VCaP (cell line): ENCODE measurements at regions not wholly inside any gene's neighbourhood (a gene's known extent, or its start where the extent isn't known, plus 50 kb on each side); places are given as distances from the start of the nearest gene placed in this dataset.

Experiments
- H3K27ac ChIP-seq: fragments of 450-650 bp; 2 replicates; pipeline ENCODE4 v1.5.1; 2017
- CTCF ChIP-seq: fragments of 450-650 bp; conservative IDR thresholded peaks from 2 replicates; pipeline ENCODE4 v1.5.1; 2017; ENCODE audit warnings: mild to moderate bottlenecking, moderate library complexity

GRCh38 chr15:95655089-95655607, 675.4 kb upstream of the NR2F2 start:
- no peak for TF ChIP-seq CTCF
- H3K27ac ChIP-seq: no peak overlapping the region

DNA sequence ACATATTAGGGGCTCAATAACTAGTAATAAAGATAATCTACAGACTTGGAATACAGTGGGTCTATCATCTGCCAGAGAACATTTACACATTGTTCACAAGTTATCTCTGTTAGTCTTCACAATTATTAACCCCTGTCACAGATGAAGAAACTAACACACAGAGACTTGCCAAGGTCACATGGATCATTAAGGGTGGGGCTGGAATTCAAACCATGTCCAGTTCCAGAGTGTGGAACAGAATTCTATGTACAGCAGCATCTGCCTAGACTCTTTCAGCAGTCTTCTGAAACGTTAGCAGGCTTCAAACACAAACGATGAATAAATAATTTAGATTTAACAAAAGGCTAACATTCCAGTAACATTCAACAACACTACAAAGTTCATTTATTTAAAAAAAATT, 673.9 kb upstream of the NR2F2 start:
- no peak for TF ChIP-seq CTCF
- H3K27ac ChIP-seq: no peak overlapping the region

DNA sequence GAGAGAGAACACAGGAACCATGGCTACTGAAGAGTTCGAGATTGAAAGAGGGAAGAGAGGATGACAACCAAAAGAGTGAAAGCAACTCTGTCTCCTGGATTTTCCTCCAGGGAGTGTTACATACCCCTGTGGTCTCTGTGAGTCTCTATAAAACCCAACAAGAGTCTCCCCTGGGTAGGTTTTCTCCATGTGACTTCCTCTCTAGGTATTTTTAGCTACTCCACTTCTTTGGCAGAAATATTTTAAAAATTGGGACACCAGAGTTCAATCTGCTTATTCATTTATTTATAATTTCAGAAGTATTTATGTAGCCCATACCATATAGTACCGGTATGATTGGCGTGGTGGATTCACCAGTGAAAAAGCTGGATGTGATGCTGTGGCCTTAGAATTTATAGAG, 671.7 kb upstream of the NR2F2 start:
- TF ChIP-seq CTCF: no peak

DNA sequence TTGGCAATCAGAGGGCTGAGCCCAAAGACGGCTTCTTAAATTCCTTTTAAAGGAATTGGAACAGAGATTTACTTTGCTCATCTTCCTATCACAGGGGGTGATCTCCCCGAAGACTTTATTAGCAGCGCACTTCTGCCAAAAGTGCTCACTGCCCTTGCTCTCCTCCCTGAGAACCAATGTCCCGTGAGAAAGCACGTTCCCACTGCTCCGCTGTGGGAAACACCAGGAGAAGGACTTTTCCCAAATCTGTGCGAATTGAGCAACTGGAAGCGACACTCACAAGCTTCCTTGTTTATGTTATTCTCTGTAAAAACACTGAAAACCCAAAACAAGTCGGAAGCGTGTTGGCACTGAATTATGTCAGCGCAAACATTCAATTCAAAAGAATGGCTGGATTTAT, 670.8 kb upstream of the NR2F2 start:
- no peak overlapping the region for H3K27ac ChIP-seq
- TF ChIP-seq CTCF: no peak

More for the DNA sequence above, 671.7 kb upstream of the NR2F2 start:
- no peak overlapping the region for H3K27ac ChIP-seq

DNA sequence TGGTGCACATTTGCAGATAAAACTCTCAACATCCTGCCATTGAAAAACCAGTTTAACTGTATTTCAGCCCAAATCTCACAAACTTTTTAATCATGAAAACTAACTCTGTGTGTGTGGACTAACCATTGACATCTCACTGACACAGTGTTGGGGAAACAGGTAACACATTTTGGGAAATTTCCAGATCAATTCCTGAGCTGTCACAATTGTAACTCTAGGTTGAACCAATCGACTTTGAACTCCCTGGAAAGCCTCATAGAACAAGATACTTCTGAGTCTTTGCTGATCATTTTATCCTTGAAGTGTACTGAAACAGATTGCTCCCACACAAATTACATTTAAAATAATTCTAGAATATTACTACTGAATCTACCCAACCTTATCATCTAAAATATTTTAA, 667.9 kb upstream of the NR2F2 start:
- no peak for TF ChIP-seq CTCF
- no peak overlapping the region for H3K27ac ChIP-seq

- H3K27ac ChIP-seq: no peak overlapping the region
- no peak for TF ChIP-seq CTCF
These were observed 667.1 kb upstream of the NR2F2 start for GRCh38 chr15:95663156-95664100.

DNA sequence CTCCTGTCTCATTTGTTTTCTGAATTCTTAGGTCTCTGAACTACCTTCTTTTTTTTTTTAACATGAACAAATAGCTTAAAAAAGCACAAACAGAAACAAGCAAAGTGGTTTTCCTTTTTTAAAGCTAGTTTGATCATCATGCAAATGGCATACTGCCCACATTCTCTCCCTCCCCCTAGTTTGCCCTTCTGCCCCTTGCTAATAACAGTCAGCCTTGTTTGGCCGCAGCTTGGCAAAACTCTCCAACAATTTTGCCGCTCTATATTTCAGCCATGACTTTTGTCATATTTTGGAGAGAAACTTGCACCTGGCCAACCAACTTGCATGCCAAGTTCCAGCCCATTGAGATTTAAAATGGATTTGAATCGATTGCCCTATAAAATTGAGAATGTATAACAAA, 666.0 kb upstream of the NR2F2 start:
- TF ChIP-seq CTCF: no peak
- H3K27ac ChIP-seq: no peak overlapping the region
